Ramos (cell line): ENCODE measurements at regions not wholly inside any gene's neighbourhood (a gene's known extent, or its start where the extent isn't known, plus 50 kb on each side); places are given as distances from the start of the nearest gene placed in this dataset.

Experiments used
- in situ Hi-C: fragments of 300-500 bp; cut with MboI; formaldehyde crosslinking; loops from one replicate; pipeline ENCODE4 v1.14.3; 2022; ENCODE audit warnings: low sequenced_read_pairs; ENCODE audit not compliant: unreplicated experiment

GRCh38 chr13:75936791-75937190, 300.7 kb downstream of the LMO7 start:
- in situ Hi-C loops, result no loop called here

GRCh38 chr13:75935805-75936204, 299.7 kb downstream of the LMO7 start:
- in situ Hi-C loops, result no loop called here

GRCh38 chr13:75934889-75935288, 298.8 kb downstream of the LMO7 start:
- in situ Hi-C loops, result no loop called here

- in situ Hi-C loops, result no loop called here
These were observed 296.5 kb downstream of the LMO7 start for GRCh38 chr13:75932636-75933035.

GRCh38 chr13:75931116-75931515, 295.0 kb downstream of the LMO7 start:
- in situ Hi-C loops, result no loop called here

GRCh38 chr13:75929076-75929475, 292.9 kb downstream of the LMO7 start:
- in situ Hi-C loops, result no loop called here

- in situ Hi-C loops, result no loop called here
These were observed 291.1 kb downstream of the LMO7 start for GRCh38 chr13:75927183-75927669.

GRCh38 chr13:75920536-75920935, 284.4 kb downstream of the LMO7 start:
- in situ Hi-C loops, result no loop called here

GRCh38 chr13:75919660-75920199, 283.6 kb downstream of the LMO7 start:
- in situ Hi-C loops, result no loop called here

GRCh38 chr13:75915066-75915465, 278.9 kb downstream of the LMO7 start:
- in situ Hi-C loops, result no loop called here

GRCh38 chr13:75913925-75914324, 277.8 kb downstream of the LMO7 start:
- in situ Hi-C loops, result no loop called here

- in situ Hi-C loops, result no loop called here
These were observed 274.5 kb downstream of the LMO7 start for GRCh38 chr13:75910591-75910990.
